ENCODE measurements at regions not wholly inside any gene's neighbourhood (a gene's known extent, or its start where the extent isn't known, plus 50 kb on each side); places are given as distances from the start of the nearest gene placed in this dataset.

- WGBS (ENCODE audit: insufficient coverage, insufficient replicate concordance, low lambda C conversion rate, missing lambda C conversion rate) = 8% methylated on average over 6 of the region's 6 CpGs
- CTCF ChIA-PET = interaction anchor here (1.0 kb wide), 2 partner anchors 15 to 115 kb away, joined by 3 read pairs; no protein-coding TSS in a partner anchor
Observed at GRCh38 chr4:57278780-57279179, 168.6 kb upstream of the IGFBP7 start.

More at GRCh38 chr4:57278780-57279179, 168.6 kb upstream of the IGFBP7 start:
- RAD21 ChIA-PET (ENCODE audit: unreplicated experiment) = no interaction called here
- Histone ChIP-seq H4K20me1 (ENCODE audit: control insufficient read depth, insufficient read depth) (no peaks in the 10 kb centered on the region), H3K4me3 (no peak overlapping the region), H3K4me2 (ENCODE audit: control insufficient read depth, insufficient read depth) (no peak overlapping the region), H3K36me3 (ENCODE audit: control insufficient read depth in 2 of 2, insufficient read depth in 2 of 2, low read length in 1 of 2) (no peaks in the 10 kb centered on the region), H3K9me3 (replicated peaks; ENCODE audit: control insufficient read depth, insufficient read depth, low read length) (no peaks in the 10 kb centered on the region), H3K27ac (ENCODE audit: control insufficient read depth, insufficient read depth) (no peak overlapping the region), H3K27me3 (replicated peaks in 1 of 2; ENCODE audit: control insufficient read depth in 2 of 2, insufficient read depth in 2 of 2, low read length in 1 of 2) (peaks cover 0 to 2% of the 10 kb centered on the region in 2 experiments; a peak in 1 of 4 replicates), H3K9ac (ENCODE audit: control insufficient read depth, insufficient read depth, low read length) (no peak overlapping the region), H3K79me2 (ENCODE audit: control insufficient read depth, insufficient read depth, low read length) (no peaks in the 10 kb centered on the region), H3K4me1 (ENCODE audit: control insufficient read depth, insufficient read depth, low read length) (no peaks in the 10 kb centered on the region), H2AFZ (ENCODE audit: control insufficient read depth, low read depth, low read length) (no peak overlapping the region)
- TF ChIP-seq JUNB (IDR thresholded peaks at IDR 0.05) (no peak), MTA3 (IDR thresholded peaks at IDR 0.05; ENCODE audit: borderline replicate concordance, low read length) (no peak), MEF2A (IDR thresholded peaks at IDR 0.05; ENCODE audit: insufficient read depth, low read depth, low read length) (no peak), BCL3 (IDR thresholded peaks at IDR 0.05; ENCODE audit: borderline replicate concordance, insufficient read depth, low read depth, low read length, poor library complexity, severe bottlenecking) (no peak), CTCF (IDR thresholded peaks at IDR 0.05 in 2 of 3, conservative IDR thresholded peaks at IDR 0.05 in 1 of 3; ENCODE audit: control insufficient read depth in 2 of 3, extremely low read depth in 1 of 3, insufficient read depth in 1 of 3, low read depth in 3 of 3, low read length in 3 of 3) (no peak), USF1 (IDR thresholded peaks at IDR 0.05; ENCODE audit: borderline replicate concordance, extremely low read length, insufficient read depth, low read depth, low read length) (no peak), HDGF (IDR thresholded peaks at IDR 0.05) (no peak)
- ATAC-seq (no peak), FAIRE-seq (no peak), DNase-seq (ENCODE audit: low read depth, low spot score) (no peak)
- intact Hi-C loops (cut with micrococcal nuclease; ENCODE audit: unreplicated experiment) = no loop called here
- BruUV-seq (replicated peaks) = no TSS peak
- POLR2A ChIA-PET = interaction anchor here (0.7 kb wide), 1 partner anchor 17 kb away, joined by 3 read pairs; no protein-coding TSS in a partner anchor
- in situ Hi-C loops (cut with MboI) = no loop called here
- SMC1A ChIA-PET (ENCODE audit: uncharacterized antibody, unreplicated experiment) = no interaction called here

Data from GM12878 (cell line).